GM10248 (cell line): ENCODE measurements at regions not wholly inside any gene's neighbourhood (a gene's known extent, or its start where the extent isn't known, plus 50 kb on each side); places are given as distances from the start of the nearest gene placed in this dataset.

Source experiments
- CTCF ChIA-PET: fragments of 300-600 bp; sonication (Branson Sonifier 250); formaldehyde crosslinking; extraction: SDS; loops from one replicate; lab custom pipeline; 2021; ENCODE audit warnings: antibody characterized with exemption; lab: Yijun Ruan, JAX
- POLR2A ChIA-PET: fragments of 350-650 bp; sonication (Branson Sonifier 250); formaldehyde crosslinking; extraction: SDS; loops from one replicate; lab custom pipeline; 2020; ENCODE audit warnings: antibody characterized with exemption; lab: Yijun Ruan, JAX
- DNase-seq: peaks from one replicate; pipeline ENCODE4 v3.0.0; 2012; ENCODE audit errors: extremely low spot score
- CTCF ChIP-seq: IDR thresholded peaks from 2 replicates; pipeline ENCODE4 v1.5.1; 2012; ENCODE audit warnings: mild to moderate bottlenecking, low read depth; ENCODE audit errors: extremely low read depth, missing control alignments, control extremely low read depth

- CTCF ChIA-PET, result interaction anchor here (0.7 kb wide), 1 partner anchor 215 kb away, joined by 3 read pairs; no protein-coding TSS in a partner anchor
- no peak for TF ChIP-seq CTCF
- POLR2A ChIA-PET, result no interaction called here
- no peak for DNase-seq
These were observed 51.7 kb upstream of the KCNMB1 start for GRCh38 chr5:170440771-170441392.

- ChIA-PET POLR2A (no interaction called here), CTCF (no interaction called here)
- DNase-seq, result no peak
- TF ChIP-seq CTCF, result no peak
These were observed 50.7 kb upstream of the KCNMB1 start for GRCh38 chr5:170439944-170440269.

GRCh38 chr5:170439223-170439943, 50.2 kb upstream of the KCNMB1 start:
- DNase-seq, result no peak
- ChIA-PET POLR2A (no interaction called here), CTCF (interaction anchor here (1.0 to 2.1 kb wide), 4 partner anchors 13 to 193 kb away, joined by 3 to 8 read pairs (median 6); no protein-coding TSS in a partner anchor)
- no peak for TF ChIP-seq CTCF
